IPS-18a (cell line): ENCODE measurements at regions not wholly inside any gene's neighbourhood (a gene's known extent, or its start where the extent isn't known, plus 50 kb on each side); places are given as distances from the start of the nearest gene placed in this dataset.

Source experiments
- H3K27ac ChIP-seq: one replicate; pipeline ENCODE4 v1.5.1; 2013; ENCODE audit warnings: low read length
- H3K27me3 ChIP-seq: one replicate; pipeline ENCODE4 v1.6.1; 2013; ENCODE audit warnings: mild to moderate bottlenecking, low read length; ENCODE audit not compliant: control insufficient read depth, insufficient read depth
- H3K36me3 ChIP-seq: one replicate; pipeline ENCODE4 v1.6.1; 2013; ENCODE audit warnings: low read depth, low read length; ENCODE audit not compliant: control insufficient read depth
- H3K4me1 ChIP-seq: one replicate; pipeline ENCODE4 v1.6.1; 2013; ENCODE audit warnings: low read depth, low read length; ENCODE audit not compliant: control insufficient read depth
- H3K4me3 ChIP-seq: one replicate; pipeline ENCODE4 v1.5.1; 2013; ENCODE audit warnings: low read length
- H3K9ac ChIP-seq: one replicate; pipeline ENCODE4 v1.6.1; 2013; ENCODE audit warnings: mild to moderate bottlenecking, low read length, moderate library complexity
- H3K9me3 ChIP-seq: one replicate; pipeline ENCODE4 v1.6.1; 2013; ENCODE audit warnings: low read depth, low read length; ENCODE audit not compliant: control insufficient read depth

DNA sequence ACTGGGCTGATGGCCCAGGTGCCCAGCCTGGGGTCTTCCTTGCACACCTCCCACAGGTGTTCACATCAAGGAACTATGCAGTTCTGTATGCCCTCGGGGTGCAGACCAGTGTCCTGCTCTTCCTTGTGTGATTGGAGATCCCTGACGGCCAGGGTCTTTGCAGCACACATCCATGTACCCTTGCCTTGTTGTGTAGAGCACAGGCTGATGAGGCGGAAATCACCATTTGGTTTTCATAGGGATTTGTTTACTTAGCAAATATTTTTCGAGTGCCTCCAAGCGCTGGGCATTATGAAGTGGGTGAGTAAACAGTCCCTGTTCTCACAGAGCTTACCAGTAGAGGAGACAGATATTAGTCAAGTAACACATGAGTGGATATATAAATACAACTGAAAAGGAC, 209.3 kb upstream of the UMPS start:
- no peak overlapping the region for H3K4me3 ChIP-seq
- H3K36me3 ChIP-seq, result no peaks in the 10 kb centered on the region
- no peaks in the 10 kb centered on the region for H3K9me3 ChIP-seq
- H3K9ac ChIP-seq, result no peak overlapping the region
- H3K4me1 ChIP-seq, result peaks cover 11% of the 10 kb centered on the region
- no peak overlapping the region for H3K27ac ChIP-seq
- no peaks in the 10 kb centered on the region for H3K27me3 ChIP-seq

GRCh38 chr3:124522082-124522625, 208.1 kb upstream of the UMPS start:
- no peak overlapping the region for H3K27ac ChIP-seq
- no peaks in the 10 kb centered on the region for H3K9me3 ChIP-seq

DNA sequence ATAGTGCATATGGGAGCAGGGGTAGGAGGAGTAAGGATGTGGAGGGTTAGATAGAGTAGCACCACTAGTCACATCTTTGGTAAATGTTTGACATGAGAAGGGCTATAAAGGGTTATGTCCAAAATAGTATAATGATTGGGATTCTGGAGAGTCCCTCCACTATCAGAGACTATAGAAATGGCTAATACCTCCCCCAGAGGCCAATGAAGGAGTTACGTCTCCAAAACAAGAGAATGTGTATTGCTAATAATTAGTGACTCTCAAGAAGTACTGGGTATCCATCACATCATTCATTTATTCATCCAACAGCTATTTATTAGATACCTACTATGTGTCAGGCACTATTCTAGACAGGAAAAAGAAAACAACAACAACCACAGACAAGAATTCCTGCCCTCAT, 203.7 kb upstream of the UMPS start:
- peaks cover 6% of the 10 kb centered on the region for H3K4me1 ChIP-seq

More at GRCh38 chr3:124522082-124522625, 208.1 kb upstream of the UMPS start:
- H3K4me3 ChIP-seq, result no peak overlapping the region
- no peaks in the 10 kb centered on the region for H3K36me3 ChIP-seq
- H3K4me1 ChIP-seq, result peaks cover 11% of the 10 kb centered on the region
- no peaks in the 10 kb centered on the region for H3K27me3 ChIP-seq
- H3K9ac ChIP-seq, result no peak overlapping the region

DNA sequence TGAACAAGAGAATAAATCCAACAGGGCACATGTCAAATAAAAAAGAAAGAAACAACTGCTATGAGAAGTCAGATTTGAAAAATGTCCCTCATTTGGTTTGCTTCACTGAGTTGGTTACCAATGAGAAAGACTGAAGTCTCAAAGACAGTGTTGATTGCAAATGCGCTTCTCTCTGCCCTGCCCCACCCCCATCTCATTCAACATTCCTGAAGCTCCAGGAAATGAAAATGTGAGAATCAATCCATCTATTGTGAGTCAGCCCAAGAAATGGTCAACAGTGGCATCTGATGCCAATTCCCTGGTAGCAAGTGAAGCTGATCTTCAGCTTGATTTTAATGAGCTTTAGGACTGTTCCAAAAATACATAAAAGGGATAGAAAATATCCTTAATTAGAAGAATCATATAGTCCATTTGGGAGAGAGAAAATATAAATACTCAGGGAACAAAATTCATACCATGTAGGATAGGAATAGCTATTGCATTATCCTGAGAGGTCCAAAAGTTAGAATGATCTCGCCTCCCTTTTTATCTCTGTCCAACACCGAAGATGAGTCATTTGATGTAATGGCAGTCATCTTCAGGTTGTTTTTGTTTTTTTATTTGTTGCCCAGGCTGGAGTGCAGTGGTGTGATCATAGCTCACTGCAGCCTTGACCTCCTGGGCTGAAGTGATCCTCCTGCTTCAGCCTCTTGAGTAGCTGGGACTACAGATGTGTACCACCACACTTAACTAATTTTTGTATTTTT, 200.3 kb upstream of the UMPS start:
- Histone ChIP-seq H3K27me3 (no peaks in the 10 kb centered on the region), H3K9ac (no peak overlapping the region), H3K4me3 (no peak overlapping the region), H3K4me1 (peaks cover 6% of the 10 kb centered on the region), H3K9me3 (no peaks in the 10 kb centered on the region), H3K36me3 (no peaks in the 10 kb centered on the region), H3K27ac (no peak overlapping the region)

More for the DNA sequence above, 203.7 kb upstream of the UMPS start:
- H3K9ac ChIP-seq, result no peak overlapping the region
- H3K27me3 ChIP-seq, result no peaks in the 10 kb centered on the region
- no peaks in the 10 kb centered on the region for H3K36me3 ChIP-seq
- H3K4me3 ChIP-seq, result no peak overlapping the region
- H3K9me3 ChIP-seq, result no peaks in the 10 kb centered on the region
- no peak overlapping the region for H3K27ac ChIP-seq

DNA sequence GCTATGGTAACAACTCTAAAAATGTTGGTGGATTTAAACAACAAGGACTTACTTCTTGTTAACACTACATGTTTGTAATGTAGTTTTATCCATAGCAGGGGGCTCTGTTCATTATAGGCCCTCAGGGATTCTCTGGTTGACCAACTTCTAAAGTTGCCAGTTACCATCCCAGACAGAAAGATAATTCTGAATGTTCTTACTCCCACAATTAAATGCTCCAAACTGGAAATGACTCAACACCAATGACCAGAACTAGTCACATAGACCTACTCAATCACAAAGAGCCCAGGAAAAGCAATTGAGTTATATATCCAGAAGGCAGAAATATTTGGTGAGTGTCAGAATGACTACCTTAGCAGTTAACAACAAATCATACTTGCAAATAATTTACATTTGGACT, 199.3 kb upstream of the UMPS start:
- no peak overlapping the region for H3K9ac ChIP-seq
- no peak overlapping the region for H3K4me3 ChIP-seq
- H3K36me3 ChIP-seq, result no peaks in the 10 kb centered on the region
- H3K4me1 ChIP-seq, result peaks cover 6% of the 10 kb centered on the region
- no peaks in the 10 kb centered on the region for H3K27me3 ChIP-seq
- no peak overlapping the region for H3K27ac ChIP-seq
- no peaks in the 10 kb centered on the region for H3K9me3 ChIP-seq

GRCh38 chr3:124532071-124532470, 198.2 kb upstream of the UMPS start:
- no peak overlapping the region for H3K4me3 ChIP-seq
- no peaks in the 10 kb centered on the region for H3K36me3 ChIP-seq
- H3K9me3 ChIP-seq, result no peaks in the 10 kb centered on the region
- no peaks in the 10 kb centered on the region for H3K27me3 ChIP-seq
- no peak overlapping the region for H3K9ac ChIP-seq
- no peak overlapping the region for H3K27ac ChIP-seq
- H3K4me1 ChIP-seq, result peaks cover 6% of the 10 kb centered on the region

DNA sequence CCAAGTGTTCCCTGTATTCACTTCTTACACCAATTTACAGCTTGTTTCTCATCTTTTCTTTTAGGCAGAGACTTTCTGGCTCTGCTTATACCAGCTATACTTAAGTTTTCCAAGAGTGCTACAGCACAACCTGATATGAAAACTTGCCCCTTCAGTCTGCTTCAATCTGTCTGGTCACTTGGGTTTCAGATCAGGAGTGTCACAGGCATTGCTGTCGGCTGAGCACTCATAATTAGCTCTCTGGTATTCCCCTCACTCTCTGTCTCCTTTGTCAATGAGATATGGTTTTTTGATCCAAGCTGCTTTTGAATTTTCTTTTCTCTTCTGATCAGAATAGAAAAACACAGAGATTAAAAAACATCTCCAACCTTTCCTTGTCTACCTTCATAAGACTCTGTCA, 194.9 kb upstream of the UMPS start:
- Histone ChIP-seq H3K4me3 (no peak overlapping the region), H3K27ac (no peak overlapping the region), H3K9ac (no peak overlapping the region), H3K9me3 (no peaks in the 10 kb centered on the region), H3K36me3 (no peaks in the 10 kb centered on the region), H3K27me3 (no peaks in the 10 kb centered on the region), H3K4me1 (no peaks in the 10 kb centered on the region)

DNA sequence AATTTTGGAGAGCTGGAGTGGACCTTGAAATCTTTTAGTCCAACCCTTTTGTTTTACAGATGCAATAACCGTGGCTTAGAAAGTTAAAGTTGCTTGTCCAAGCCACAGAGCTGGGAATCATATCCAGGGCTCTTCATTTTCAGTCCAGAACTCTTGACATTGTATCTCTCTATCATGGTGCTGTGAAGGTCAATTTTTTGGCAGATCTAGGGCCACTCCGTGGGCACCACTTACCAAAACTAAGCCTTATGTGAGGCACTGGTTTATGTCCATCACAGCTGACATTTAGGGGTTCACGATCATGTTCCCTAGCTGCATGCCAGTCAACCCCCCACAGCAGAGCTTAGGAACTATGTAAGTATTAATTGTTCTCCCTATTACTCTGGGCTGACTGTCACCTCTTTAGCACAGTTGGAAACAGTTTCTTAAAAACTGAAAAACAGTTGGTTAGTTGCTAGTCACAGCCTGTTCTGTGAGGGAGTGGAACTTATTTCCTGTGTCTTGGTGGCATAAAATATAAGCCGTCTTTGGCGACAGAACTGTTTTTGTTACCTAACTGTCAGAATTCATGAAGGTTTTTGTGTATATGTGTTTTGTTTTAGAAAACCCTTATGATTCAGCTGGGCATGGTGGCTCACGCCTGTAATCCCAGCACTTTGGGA, 189.6 kb upstream of the UMPS start:
- no peaks in the 10 kb centered on the region for H3K36me3 ChIP-seq
- H3K9ac ChIP-seq, result no peak overlapping the region
- peaks cover 9% of the 10 kb centered on the region for H3K4me1 ChIP-seq
- no peak overlapping the region for H3K27ac ChIP-seq
- no peaks in the 10 kb centered on the region for H3K27me3 ChIP-seq
- H3K4me3 ChIP-seq, result no peak overlapping the region
- H3K9me3 ChIP-seq, result no peaks in the 10 kb centered on the region

GRCh38 chr3:124542214-124542869, 187.9 kb upstream of the UMPS start:
- H3K4me1 ChIP-seq, result peaks cover 9% of the 10 kb centered on the region
- no peaks in the 10 kb centered on the region for H3K36me3 ChIP-seq
- no peak overlapping the region for H3K4me3 ChIP-seq
- H3K27ac ChIP-seq, result no peak overlapping the region
- no peaks in the 10 kb centered on the region for H3K27me3 ChIP-seq
- no peaks in the 10 kb centered on the region for H3K9me3 ChIP-seq
- H3K9ac ChIP-seq, result no peak overlapping the region

DNA sequence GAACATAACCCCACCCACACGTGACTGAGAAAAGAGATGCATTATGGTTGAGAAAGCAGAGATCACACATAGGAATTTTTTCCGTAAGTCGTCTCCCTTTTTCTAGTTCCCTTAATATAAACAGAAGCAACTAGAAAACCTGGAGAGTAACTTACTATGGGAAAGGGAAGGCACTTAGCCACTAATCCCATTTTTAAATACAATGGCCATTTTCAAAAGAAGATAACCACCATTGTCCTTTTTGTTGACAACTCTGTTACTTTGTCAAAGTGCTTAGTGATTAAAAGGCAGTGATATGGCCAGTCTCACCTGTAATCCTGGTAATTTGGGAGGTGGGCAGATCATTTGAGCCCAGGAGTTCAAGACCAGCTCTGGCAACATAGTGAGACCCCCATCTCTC, 184.4 kb upstream of the UMPS start:
- no peaks in the 10 kb centered on the region for H3K9me3 ChIP-seq
- H3K9ac ChIP-seq, result no peak overlapping the region
- H3K27me3 ChIP-seq, result peaks cover 7% of the 10 kb centered on the region
- no peak overlapping the region for H3K4me3 ChIP-seq
- H3K27ac ChIP-seq, result no peak overlapping the region
- H3K4me1 ChIP-seq, result peaks cover 9% of the 10 kb centered on the region
- no peaks in the 10 kb centered on the region for H3K36me3 ChIP-seq

DNA sequence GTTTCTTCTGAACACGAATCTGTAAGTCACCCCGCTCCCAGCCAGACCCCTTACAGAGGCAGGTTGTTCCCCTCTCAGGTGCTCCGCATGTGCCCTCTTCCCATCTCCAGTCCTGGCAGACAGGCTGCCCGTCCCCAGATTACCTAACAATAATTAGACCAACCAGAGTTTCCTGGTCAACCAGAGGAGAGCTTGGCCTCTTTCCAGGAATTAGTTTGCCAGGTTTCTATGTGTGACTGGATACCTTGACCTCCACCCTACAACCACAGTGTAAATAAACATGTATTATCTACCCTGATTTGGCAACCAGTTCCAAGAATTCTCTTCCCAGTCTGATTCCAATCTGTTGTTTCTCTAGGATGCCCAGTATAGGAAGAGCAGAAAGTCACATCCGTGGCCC, 178.0 kb upstream of the UMPS start:
- Histone ChIP-seq H3K4me1 (no peaks in the 10 kb centered on the region), H3K9me3 (no peaks in the 10 kb centered on the region), H3K27me3 (peaks cover 7% of the 10 kb centered on the region), H3K9ac (no peak overlapping the region), H3K27ac (no peak overlapping the region), H3K36me3 (no peaks in the 10 kb centered on the region), H3K4me3 (no peak overlapping the region)
